SU-DHL-6 (cell line): ENCODE measurements at regions not wholly inside any gene's neighbourhood (a gene's known extent, or its start where the extent isn't known, plus 50 kb on each side); places are given as distances from the start of the nearest gene placed in this dataset.

ENCODE experiments used
- CTCF ChIP-seq: fragments of 200-600 bp; sonication (generic); IDR thresholded peaks from one replicate; pipeline ENCODE4 v1.5.1; 2017; ENCODE audit warnings: antibody characterized with exemption, mild to moderate bottlenecking, low read length, moderate library complexity; ENCODE audit not compliant: insufficient read depth, poor library complexity, severe bottlenecking
- EZH2phosphoT487 ChIP-seq: fragments of 200-600 bp; sonication (generic), shearing (Covaris generic); conservative IDR thresholded peaks from 2 replicates; pipeline ENCODE4 v1.6.1; 2018; ENCODE audit warnings: mild to moderate bottlenecking, antibody characterized with exemption, low read length, moderate library complexity, mixed read lengths

- TF ChIP-seq CTCF (no peak), EZH2phosphoT487 (no peak)
Measured at GRCh38 chr12:5267603-5268423, 164.1 kb upstream of the NTF3 start.
